Astrocyte of the hippocampus (primary cell): ENCODE measurements at regions not wholly inside any gene's neighbourhood (a gene's known extent, or its start where the extent isn't known, plus 50 kb on each side); places are given as distances from the start of the nearest gene placed in this dataset.
A peak's percentile ranks its signal among the peaks of the same experiment; 100 is the strongest.

Experiments used
- DNase-seq: peaks from one replicate; pipeline ENCODE4 v3.0.0; 2011; ENCODE audit warnings: low read depth, low spot score

DNA sequence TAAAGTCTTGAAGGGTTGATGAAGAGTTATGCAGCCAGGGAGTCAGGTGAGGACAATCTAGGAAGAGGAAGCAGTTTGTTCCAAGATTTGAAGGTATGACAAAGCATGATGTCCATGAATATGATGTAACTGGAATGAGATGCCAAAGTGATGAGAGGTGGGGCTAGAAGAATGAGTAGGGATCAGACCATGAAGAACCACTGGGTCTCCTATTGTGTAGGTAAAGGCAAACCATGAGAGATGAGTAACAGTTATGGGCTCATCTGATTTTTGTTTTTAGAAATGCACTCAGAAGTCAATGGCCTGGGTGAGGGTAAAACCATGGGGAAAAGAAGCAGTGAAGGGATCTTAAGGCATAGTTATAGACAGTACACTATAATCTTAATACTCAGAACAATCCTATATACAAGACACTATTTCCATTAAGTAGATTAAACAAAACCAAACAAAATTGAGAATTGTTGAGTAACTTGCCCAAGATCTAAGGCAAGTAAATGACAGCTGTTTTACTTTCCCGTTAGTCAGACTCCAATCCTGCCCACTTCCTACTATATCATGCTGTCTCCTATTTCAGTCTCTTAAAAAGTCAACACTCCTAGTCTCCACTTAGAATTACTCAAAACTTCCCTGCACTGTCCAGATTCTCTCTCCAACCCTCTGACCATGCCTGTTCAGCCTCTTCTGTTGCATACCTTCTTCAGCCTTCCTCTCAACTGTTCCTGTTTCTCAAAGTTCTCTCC lies 393.8 kb upstream of the MEF2C start:
- no peak for DNase-seq

DNA sequence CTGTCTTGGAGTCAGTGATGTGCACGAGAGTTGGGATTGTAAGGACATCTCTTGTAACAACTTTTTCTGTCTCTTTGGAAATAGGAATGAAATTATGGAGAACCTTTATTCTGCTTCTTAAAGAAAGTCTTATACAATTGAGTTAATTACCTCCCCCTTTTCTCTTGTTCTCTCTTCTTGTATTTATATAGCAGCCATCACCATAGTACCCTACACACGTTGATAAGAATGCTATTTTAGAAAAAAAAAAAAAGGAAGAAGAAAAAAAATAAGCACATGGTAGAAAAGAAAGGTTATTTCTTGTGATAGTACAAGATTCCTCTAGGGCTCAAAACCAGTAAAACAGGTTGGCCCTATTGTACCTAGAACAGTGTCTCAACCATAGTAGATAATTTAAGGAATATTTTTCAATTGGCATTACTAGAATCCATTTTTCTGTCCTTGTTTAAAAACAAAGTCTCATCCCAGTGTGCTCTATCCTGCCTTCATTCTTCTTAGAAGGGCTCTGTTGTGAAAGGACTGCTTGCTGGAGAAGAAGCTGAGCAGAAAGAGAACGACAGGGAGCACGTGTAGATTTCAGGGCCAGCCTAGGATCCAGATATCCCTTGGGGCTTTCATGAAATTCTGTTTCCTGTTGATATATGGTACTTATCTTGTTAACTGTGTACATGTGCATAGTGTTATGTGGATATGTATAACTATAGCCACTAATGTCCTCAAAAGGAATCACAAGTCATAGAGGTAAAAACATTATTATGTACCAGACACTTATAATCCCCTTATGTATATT lies 392.3 kb upstream of the MEF2C start:
- no peak for DNase-seq

DNA sequence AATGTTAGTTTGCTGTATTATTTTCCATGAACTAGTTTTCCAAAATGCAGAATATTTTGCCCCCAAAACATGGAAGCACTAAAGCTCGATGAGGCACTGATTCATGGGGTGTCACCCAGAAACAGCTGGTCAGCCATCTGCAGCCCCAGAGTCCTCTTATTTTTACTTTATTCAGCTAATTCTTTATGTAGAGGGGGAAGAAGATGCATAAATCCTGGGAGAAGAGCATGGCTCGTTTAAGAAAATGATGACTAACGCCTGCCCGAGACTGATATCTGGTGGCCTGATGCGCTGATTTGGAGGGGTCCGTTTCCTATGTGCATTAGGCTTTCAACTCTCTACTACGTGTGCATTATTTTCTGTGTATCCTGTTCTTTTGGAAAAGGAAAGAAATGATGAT lies 390.3 kb upstream of the MEF2C start:
- DNase-seq = no peak

- DNase-seq = no peak
Observed at GRCh38 chr5:89270901-89271300, 387.9 kb upstream of the MEF2C start.

GRCh38 chr5:89269721-89270120 lies 386.7 kb upstream of the MEF2C start:
- DNase-seq = no peak

GRCh38 chr5:89268460-89268859 lies 385.5 kb upstream of the MEF2C start:
- no peak for DNase-seq

DNA sequence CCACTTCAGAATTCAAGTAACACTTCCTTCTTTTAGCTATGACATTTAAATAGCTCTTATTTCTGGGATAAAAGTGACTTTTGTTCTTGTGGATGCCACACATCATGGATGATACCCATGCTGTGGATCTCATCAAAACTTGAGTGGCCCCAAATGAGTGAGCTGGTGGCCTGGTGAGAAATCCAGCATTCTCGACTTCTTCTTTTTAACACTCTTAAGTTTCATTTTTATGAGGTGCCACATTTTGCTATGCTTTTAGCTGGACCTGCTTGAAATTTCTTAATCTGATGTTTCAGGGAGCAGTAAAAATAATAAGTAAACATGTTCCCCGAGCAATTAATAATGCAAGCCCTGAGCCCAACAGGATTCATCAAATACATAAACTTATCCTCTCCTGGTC lies 384.8 kb upstream of the MEF2C start:
- no peak for DNase-seq

DNA sequence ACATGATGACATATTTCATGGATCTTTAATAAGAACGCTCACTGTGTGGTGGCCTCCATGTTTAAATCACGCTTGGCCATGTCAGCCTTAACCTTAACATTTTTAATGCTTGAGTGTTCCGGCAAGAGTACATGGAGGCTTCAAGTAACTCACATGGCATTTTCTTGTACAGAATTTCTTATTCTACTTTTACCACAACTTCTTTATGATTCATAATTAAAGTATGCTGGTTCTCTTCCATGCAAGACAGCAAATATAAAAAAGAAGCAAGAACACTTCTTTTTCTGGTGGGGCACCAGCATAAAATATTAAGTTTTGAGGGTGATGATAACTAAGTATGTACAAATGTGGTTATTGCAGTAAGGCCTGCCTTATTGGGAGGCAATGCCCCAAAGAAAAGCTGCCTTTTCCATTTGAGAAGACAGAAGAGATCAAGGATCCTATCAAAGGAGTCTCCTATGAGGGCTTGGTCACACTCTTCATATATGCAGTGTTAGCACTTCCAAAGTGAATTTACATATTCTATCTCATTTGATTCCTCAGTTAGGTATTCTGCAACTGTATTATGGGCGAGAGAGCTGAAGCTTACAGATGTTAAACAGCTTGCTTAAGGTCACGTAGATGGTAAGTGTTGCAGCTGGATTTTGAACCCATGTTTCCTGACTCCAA lies 382.7 kb upstream of the MEF2C start:
- peak; percentile 54 for DNase-seq

DNA sequence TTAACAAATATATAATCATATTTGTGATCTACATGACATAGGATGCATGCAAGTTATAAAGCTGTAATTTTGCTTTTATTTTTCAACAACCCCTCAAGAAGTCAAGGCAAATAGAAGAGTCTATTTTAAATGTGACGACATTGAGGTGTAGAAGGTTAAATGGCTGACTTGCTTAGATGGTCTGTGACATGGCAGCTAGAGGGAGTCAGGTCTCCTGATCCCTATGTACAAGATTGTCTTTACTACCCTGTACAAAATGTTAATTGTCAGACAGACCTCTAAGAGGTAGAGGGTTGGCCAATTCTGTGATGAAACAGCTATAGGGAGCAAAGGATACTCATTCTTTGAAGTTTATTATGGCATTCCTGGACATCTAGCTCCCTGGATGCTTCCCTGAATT lies 380.9 kb upstream of the MEF2C start:
- DNase-seq = no peak

- no peak for DNase-seq
Observed at GRCh38 chr5:89262030-89262429, 379.0 kb upstream of the MEF2C start.

DNA sequence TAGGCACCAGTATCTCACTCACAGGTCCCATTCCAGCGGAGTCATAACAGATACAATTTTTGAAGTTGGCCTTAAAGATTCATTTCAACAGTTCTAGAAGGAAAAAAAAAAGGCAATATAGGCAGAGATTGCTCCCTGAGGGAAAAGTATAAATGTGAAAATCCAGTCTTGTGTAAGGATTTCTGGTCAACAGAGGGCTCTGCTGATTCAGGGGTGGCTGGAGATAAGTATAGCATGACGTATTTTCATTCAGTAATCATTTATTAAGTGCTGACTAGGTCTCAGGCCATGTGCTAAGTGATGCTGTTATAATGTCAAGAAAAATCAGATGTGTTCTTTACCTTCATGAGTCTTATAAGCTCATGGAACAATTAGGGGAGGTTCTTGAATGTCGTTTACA lies 377.3 kb upstream of the MEF2C start:
- DNase-seq = no peak

GRCh38 chr5:89255845-89256463 lies 373.0 kb upstream of the MEF2C start:
- peak; percentile 66 for DNase-seq

- no peak for DNase-seq
Observed at GRCh38 chr5:89253666-89254352, 370.8 kb upstream of the MEF2C start.

- DNase-seq = no peak
Observed at GRCh38 chr5:89246864-89247263, 363.9 kb upstream of the MEF2C start.

DNA sequence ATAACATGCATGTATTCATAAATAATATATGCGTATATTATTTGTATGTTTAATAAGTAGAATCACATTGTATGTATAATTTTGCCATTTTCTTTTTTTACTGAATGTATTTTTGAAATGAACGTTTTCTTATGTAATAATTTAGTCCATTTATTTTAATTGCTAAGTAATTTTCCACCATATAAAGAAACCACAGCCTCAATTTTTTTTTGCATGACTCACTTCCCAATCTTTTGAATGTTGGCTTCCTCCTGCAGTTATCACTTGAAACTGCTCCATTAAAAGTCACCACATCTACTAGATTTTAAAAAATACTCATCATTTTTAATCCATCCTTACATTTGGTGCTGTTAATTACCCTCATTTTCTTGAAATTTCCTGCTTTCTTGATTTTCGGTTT lies 363.3 kb upstream of the MEF2C start:
- DNase-seq = peak; percentile 11

DNA sequence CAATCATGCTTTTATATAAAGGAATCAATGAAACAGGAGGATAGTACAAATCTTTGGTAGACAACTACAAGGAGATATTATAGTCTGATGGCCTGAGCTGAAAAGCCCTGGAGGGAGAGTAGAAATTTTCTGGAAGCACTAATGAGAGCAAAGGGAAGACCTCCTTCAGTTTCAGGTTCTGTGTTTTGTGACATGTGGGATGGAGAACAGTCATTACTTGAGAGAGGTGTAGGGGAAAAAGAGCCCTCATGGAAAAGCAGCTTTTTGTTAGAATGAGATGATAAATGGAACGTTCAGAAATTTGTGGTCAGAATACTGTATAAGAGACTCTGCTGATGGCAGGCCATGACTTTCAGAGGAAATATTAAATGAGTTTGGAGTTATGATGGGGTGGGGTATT lies 360.6 kb upstream of the MEF2C start:
- DNase-seq = no peak

DNA sequence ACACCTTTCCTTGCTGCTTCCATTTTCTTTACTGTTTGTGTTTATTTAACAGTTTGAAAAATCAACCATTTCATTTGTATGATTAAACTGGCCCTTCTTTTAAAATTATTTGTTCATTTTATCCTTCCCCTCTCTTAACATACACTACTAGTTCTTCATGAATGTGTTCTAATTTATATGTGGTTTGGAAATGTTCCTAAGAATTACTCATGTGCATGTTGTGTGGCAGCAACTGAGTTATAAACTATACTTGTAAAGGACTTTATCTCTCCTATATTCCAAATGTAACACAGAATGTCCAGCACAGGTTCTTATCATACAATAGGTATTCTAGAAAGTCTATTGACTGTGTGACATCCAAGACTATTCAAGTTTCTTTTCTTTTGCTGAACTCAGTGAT lies 358.2 kb upstream of the MEF2C start:
- peak; percentile 19 for DNase-seq

DNA sequence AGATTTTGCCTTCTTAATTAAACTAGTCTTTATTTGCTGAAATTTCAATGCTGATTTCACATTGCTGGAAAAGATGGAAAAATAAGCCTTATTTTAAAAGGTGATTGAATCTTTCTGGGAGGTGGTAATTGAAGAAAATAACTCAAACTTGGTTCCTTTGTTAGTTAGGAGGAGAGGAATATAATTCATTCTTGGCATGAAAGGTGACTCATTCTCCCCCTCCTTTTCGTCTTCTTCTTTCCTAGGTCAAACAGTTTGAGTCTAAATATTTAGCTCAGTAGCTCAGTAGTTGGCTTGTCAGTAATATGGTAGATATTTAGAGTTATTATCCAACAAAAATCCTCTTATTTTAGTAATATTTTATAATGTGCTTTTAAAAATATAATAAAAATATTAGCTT lies 353.9 kb upstream of the MEF2C start:
- peak; percentile 34 for DNase-seq

DNA sequence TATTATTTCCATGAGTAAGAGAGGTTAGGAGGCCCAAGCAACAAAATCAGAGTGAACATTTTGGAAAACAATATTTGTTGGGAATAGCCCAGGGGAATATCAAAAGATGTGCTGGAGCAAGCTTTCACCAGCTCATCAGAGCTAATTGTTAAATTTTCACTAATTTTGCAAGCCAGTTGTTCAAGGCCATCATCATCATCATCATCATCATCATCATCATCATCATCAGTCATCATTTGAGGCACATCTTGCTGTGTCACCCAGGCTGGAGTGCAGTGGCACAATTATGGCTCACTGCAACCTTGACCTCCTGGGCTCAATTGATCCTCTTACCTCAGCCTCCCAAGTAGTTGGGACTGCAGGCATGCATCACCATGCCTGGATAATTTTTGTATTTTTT lies 350.5 kb upstream of the MEF2C start:
- no peak for DNase-seq

GRCh38 chr5:89232139-89232603 lies 349.2 kb upstream of the MEF2C start:
- no peak for DNase-seq

DNA sequence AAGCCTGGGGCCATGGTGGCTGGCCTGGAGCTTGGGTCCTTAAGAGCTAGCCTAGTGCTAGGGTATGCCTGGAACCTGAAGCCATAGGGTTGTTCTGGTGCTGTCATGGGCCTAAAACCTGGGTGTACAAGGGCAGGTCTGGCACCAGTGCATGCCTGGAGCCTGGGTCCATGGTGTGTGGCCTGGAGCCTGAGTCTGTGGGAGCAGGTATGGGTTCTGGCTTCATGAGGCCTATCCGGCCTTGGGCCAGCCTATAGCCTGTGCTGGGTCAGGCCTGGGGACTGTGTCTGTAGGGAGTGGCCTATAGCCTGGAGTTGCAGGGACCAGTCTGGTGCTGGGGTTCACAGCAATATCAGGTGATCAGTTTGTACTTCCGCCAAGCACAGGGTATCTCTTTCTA lies 347.2 kb upstream of the MEF2C start:
- no peak for DNase-seq
